Liver (tissue), 8 donors: ENCODE measurements at regions not wholly inside any gene's neighbourhood (a gene's known extent, or its start where the extent isn't known, plus 50 kb on each side); places are given as distances from the start of the nearest gene placed in this dataset.
"Not testable (repeated sequence)": the region's sequence is repeated elsewhere in the genome, so short reads cannot be mapped to it uniquely, and the experiment has no call there.

Experiments
- DNase-seq: peaks from one replicate; pipeline ENCODE4 v3.0.0-alpha.2; 2017; ENCODE audit warnings: low spot score
- H3K27ac ChIP-seq, 2 donors: one replicate each; pipeline ENCODE4 v1.7.0; 2013; ENCODE audit warnings: inconsistent platforms in 2 of 2, low read length in 2 of 2, control low read depth in 1 of 2, low read depth in 1 of 2, mild to moderate bottlenecking in 1 of 2
- H3K27me3 ChIP-seq, 4 donors: one replicate each; pipeline versions ENCODE4 v1.6.1 to v1.7.0; 2013; ENCODE audit warnings: low read length in 3 of 4, inconsistent platforms in 1 of 4, mild to moderate bottlenecking in 1 of 4, moderate library complexity in 1 of 4; ENCODE audit not compliant: control insufficient read depth in 4 of 4, insufficient read depth in 4 of 4
- H3K36me3 ChIP-seq, 4 donors: one replicate each; pipeline versions ENCODE4 v1.6.1 to v1.7.0; 2013; ENCODE audit warnings: low read length in 3 of 4, mild to moderate bottlenecking in 3 of 4, low read depth in 1 of 4, moderate library complexity in 1 of 4; ENCODE audit not compliant: control insufficient read depth in 4 of 4, insufficient read depth in 3 of 4
- H3K4me1 ChIP-seq, 4 donors: one replicate each; pipeline versions ENCODE4 v1.6.1 to v1.7.0; 2013; ENCODE audit warnings: low read length in 3 of 4, mild to moderate bottlenecking in 3 of 4, moderate library complexity in 1 of 4; ENCODE audit not compliant: control insufficient read depth in 4 of 4, insufficient read depth in 4 of 4
- H3K4me3 ChIP-seq, 3 donors: one replicate each; pipeline versions ENCODE4 v1.6.1 to v1.7.0; 2013; ENCODE audit warnings: low read length in 3 of 3, control low read depth in 1 of 3, low read depth in 1 of 3, mild to moderate bottlenecking in 1 of 3
- H3K9ac ChIP-seq, 2 donors: one replicate each; pipeline ENCODE4 v1.7.0; 2013; ENCODE audit warnings: low read length in 2 of 2, mild to moderate bottlenecking in 2 of 2, moderate library complexity in 2 of 2, control low read depth in 1 of 2, low read depth in 1 of 2
- H3K9me3 ChIP-seq, 4 donors: one replicate each; pipeline versions ENCODE4 v1.6.1 to v1.7.0; 2013; ENCODE audit warnings: low read length in 3 of 4; ENCODE audit not compliant: control insufficient read depth in 4 of 4
- ATF3 ChIP-seq: IDR thresholded peaks from 2 replicates; pipeline ENCODE4 v1.6.1; 2016; ENCODE audit warnings: antibody characterized with exemption
- CTCF ChIP-seq: fragments of 150-350 bp; IDR thresholded peaks from 2 replicates; pipeline ENCODE4 v1.5.1; 2017; ENCODE audit warnings: improper control_type of control experiment, low read depth, low read length; ENCODE audit not compliant: missing input control
- EGR1 ChIP-seq, 2 donors: IDR thresholded peaks; 2 replicates each; pipeline ENCODE4 v1.6.1; 2016 to 2018; ENCODE audit warnings: antibody characterized with exemption in 2 of 2, low read depth in 2 of 2
- FOXA1 ChIP-seq: IDR thresholded peaks from 2 replicates; pipeline ENCODE4 v1.6.1; 2016; ENCODE audit warnings: antibody characterized with exemption
- GABPA ChIP-seq, 2 donors: IDR thresholded peaks in 1 of 2; conservative IDR thresholded peaks in 1 of 2; 2 replicates each; pipeline ENCODE4 v1.6.1; 2016; ENCODE audit warnings: antibody characterized with exemption in 2 of 2, mild to moderate bottlenecking in 1 of 2, moderate library complexity in 1 of 2
- HNF4A ChIP-seq, 2 donors: conservative IDR thresholded peaks; 2 replicates each; pipeline ENCODE4 v1.6.1; 2016; ENCODE audit warnings: antibody characterized with exemption in 2 of 2, mild to moderate bottlenecking in 2 of 2
- JUND ChIP-seq, 2 donors: IDR thresholded peaks; 2 replicates each; pipeline ENCODE4 v1.6.1; 2016; ENCODE audit warnings: antibody characterized with exemption in 2 of 2
- MAX ChIP-seq: IDR thresholded peaks from 2 replicates; pipeline ENCODE4 v1.6.1; 2016; ENCODE audit warnings: antibody characterized with exemption
- NR2F2 ChIP-seq: IDR thresholded peaks from 2 replicates; pipeline ENCODE4 v1.6.1; 2016; ENCODE audit warnings: antibody characterized with exemption
- RAD21 ChIP-seq, 2 donors: IDR thresholded peaks; 2 replicates each; pipeline ENCODE4 v1.6.1; 2016; ENCODE audit warnings: antibody characterized with exemption in 2 of 2, mild to moderate bottlenecking in 2 of 2
- REST ChIP-seq: IDR thresholded peaks from 2 replicates; pipeline ENCODE4 v1.6.1; 2016; ENCODE audit warnings: antibody characterized with exemption, mild to moderate bottlenecking
- RXRA ChIP-seq, 2 donors: IDR thresholded peaks; 2 replicates each; pipeline ENCODE4 v1.6.1; 2017 to 2018; ENCODE audit warnings: antibody characterized with exemption in 2 of 2, mild to moderate bottlenecking in 1 of 2
- SP1 ChIP-seq: IDR thresholded peaks from 2 replicates; pipeline ENCODE4 v1.6.1; 2018; ENCODE audit warnings: antibody characterized with exemption, mild to moderate bottlenecking
- TAF1 ChIP-seq: conservative IDR thresholded peaks from 2 replicates; pipeline ENCODE4 v1.6.1; 2016; ENCODE audit warnings: antibody characterized with exemption, mild to moderate bottlenecking
- YY1 ChIP-seq: IDR thresholded peaks from 2 replicates; pipeline ENCODE4 v1.6.1; 2016; ENCODE audit warnings: antibody characterized with exemption, mild to moderate bottlenecking
- ZBTB33 ChIP-seq: IDR thresholded peaks from 2 replicates; pipeline ENCODE4 v1.6.1; 2016; ENCODE audit warnings: antibody characterized with exemption
- WGBS: extraction: QIAGEN DNeasy Blood & Tissue Kit; methylation state at CpG from one replicate; pipeline ENCODE4 v1.1.7; 2013; 5-methylcytosine and 5-hydroxymethylcytosine counted together
- donor health status: healthy.
- donor health status: healthy.
- donor health status: healthy.
- donor health status: healthy.
- donor health status: healthy.

- 62% methylated on average over 5 of the region's 5 CpGs for WGBS
- no peak for DNase-seq
- no peak overlapping the region for H3K27ac ChIP-seq
Observed at GRCh38 chr6:18656506-18656905, 269.4 kb downstream of the RNF144B start.

GRCh38 chr6:18659994-18660393 lies 272.8 kb downstream of the RNF144B start:
- DNase-seq, H3K9ac ChIP-seq, H3K36me3 ChIP-seq, H3K4me3 ChIP-seq, H3K27me3 ChIP-seq, H3K4me1 ChIP-seq, H3K27ac ChIP-seq, H3K9me3 ChIP-seq: not testable (repeated sequence)
- WGBS = 81% methylated on average over 5 of the region's 5 CpGs

More at GRCh38 chr6:18656506-18656905, 269.4 kb downstream of the RNF144B start:
- Histone ChIP-seq H3K4me3 (no peak overlapping the region), H3K9me3 (peaks cover 0 to 2% (median 0%) of the 10 kb centered on the region in 4 donors), H3K36me3 (no peaks in the 10 kb centered on the region), H3K4me1 (no peaks in the 10 kb centered on the region), H3K27me3 (no peaks in the 10 kb centered on the region), H3K9ac (no peak overlapping the region)
- no peak for TF ChIP-seq RAD21 (IDR thresholded peaks at IDR 0.05)
- no peak for TF ChIP-seq ZBTB33
- TF ChIP-seq SP1 = no peak
- TF ChIP-seq MAX = no peak
- TF ChIP-seq FOXA1 = no peak
- no peak for TF ChIP-seq GABPA (IDR thresholded peaks at IDR 0.05 in 1 of 2, conservative IDR thresholded peaks at IDR 0.05 in 1 of 2)
- no peak for TF ChIP-seq CTCF
- TF ChIP-seq TAF1 = no peak
- TF ChIP-seq HNF4A (conservative IDR thresholded peaks at IDR 0.05) = no peak
- no peak for TF ChIP-seq NR2F2
- TF ChIP-seq EGR1 (IDR thresholded peaks at IDR 0.05; ENCODE audit: low read depth in 2 of 2) = no peak
- no peak for TF ChIP-seq ATF3
- no peak for TF ChIP-seq YY1
- no peak for TF ChIP-seq RXRA (IDR thresholded peaks at IDR 0.05)
- TF ChIP-seq JUND (IDR thresholded peaks at IDR 0.05) = no peak
- no peak for TF ChIP-seq REST
